Esophagus mucosa (tissue), 1 donor: ENCODE measurements at regions not wholly inside any gene's neighbourhood (a gene's known extent, or its start where the extent isn't known, plus 50 kb on each side); places are given as distances from the start of the nearest gene placed in this dataset.

ENCODE experiments used
- ATAC-seq: fragments of 200-7000 bp; cut with Tn5 transposase; one replicate; pipeline ENCODE4 v1.9.1; 2020
- donor health status: DM: yes; HTN: yes; CAD: no.

DNA sequence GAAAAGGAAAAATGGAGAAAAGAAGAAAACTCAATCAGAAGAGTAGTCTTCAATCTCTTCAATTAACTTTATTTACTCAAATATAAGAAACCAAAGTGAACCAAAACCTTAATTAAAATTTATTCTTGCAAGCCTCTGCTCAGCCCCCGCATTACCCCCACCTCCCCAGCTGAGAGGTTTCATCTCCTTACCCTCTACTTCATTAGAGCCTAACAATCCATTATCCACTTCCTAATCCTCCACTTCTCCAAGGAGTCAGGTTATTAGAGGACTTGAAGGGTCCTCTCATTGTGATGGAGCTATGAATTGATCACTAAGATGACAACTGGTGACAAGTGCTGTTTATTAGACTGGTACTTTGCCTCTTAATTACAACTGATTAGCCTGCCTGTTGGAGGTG, 956.5 kb downstream of the TFAP2A start:
- no peak for ATAC-seq

DNA sequence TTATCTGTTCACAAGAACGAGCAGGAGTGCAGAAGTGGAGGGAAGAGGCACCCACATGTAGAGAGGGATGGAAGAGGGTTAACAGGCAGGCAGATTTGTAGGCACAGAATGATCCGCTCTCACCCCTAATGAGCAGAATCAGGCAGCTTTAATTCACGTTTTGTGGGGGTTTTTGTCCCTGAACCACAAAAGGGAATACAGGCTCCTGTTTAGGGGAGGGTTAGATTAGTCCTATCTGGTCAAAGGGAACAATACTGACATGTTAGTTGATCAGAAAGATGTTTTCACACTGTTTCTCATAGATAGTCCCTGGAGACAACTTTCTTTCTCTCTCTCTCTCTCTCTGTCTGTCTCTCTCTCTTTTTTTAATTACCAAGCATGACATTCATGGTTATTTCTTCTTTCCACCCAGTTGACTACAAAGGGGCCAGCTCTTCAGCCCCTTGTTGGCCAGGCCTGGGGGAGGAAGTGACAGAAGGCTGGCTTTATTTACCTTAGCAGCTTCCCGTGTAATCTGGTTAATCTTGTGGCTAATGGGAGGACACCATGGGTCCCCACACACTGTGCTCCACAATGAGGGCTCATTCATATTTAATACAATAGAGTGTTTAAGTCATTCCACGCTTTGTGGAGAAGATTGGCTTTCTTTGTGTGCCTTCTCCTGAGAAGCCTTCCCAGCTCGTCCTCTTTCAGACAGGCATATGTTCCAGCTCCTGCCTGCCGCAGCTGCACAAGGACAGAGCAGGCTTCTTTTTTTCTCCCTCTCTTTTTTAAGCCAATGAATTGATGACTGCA, 958.8 kb downstream of the TFAP2A start:
- ATAC-seq: no peak

DNA sequence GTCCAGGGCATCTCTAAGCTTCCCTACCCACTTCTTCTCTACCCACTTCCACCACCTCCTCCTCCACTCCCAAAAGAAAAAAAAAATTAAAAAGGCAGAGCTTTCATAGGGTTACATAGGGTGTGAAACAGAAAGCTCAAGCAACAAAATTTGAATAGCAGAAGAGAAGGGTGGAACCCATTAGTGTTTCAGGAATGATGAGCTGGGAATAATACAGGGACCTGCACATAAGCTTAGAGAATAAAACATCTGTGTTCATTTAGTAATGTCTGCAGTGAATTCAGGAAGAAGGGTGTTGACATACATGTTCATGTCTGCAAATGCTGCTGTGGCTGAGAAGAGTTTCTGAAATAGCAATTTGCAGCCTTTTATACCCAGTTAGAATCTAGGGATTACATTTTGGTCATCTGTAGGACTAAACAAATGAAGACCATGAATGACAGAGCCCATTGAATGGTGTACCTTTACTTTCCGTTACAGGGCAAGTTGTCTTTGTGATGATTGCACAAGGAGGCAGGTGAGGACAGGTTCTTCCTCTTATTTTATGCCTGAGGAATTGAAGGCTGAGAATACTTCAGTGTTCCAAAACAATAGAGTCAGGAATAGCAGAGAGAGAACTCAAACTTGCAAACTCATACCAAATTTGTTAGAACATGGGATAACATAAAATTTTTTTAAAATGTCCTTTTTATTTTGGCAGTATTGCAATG, 975.1 kb downstream of the TFAP2A start:
- peak; percentile 26 for ATAC-seq

DNA sequence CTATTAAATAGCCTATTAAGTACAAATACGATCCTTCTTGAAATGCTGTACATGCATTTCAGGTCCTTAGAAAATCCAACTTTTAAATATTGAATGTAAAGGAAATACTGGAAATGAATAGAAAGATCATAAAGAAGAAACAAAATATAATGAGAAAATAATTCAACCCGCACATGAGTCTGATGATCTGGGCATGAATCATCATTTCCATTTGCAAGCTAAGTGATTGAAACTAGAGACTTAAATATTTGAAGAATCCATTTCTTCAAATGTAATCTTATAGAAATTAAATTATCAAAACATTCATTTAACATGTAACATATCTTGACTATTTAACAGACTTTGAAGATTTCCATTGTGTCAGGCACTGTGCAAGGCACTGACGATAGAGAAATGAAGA, 977.0 kb downstream of the TFAP2A start:
- ATAC-seq: no peak

DNA sequence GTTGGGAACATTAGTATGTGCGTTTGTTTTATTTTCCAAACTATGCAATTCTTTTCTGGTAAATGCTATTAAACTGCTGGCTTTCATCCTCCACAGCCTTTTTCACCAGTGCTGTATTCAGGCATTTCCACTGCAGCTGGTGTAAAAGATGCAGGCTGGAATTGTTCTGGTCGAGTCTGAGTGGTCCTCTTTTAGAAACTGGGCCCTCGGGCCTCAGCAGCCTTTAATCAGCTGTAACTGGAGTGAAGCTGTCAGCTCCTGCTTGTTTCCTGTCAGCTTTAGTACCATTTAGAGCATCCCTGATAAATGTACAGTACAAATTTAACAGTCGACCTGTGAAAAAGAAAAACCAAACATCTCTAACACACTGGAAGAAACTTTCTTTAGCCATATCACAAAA, 979.6 kb downstream of the TFAP2A start:
- no peak for ATAC-seq

DNA sequence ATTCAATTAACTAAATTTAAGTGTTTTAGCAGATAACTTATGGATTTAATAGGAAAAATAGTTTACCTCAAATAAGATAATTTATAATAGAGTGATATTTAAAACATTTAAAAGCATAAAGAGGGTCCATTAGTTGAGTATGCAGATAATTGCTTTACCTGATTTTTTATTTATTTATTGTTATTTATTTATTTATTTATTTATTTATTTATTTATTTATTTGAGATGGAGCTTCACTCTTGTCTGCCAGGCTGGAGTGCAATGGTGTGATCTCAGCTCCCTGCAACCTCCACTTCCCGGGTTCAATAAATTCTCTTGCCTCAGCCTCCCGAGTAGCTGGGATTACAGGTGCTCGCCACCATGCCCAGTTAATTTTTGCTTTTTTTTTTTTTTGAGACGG, 982.9 kb downstream of the TFAP2A start:
- no peak for ATAC-seq

DNA sequence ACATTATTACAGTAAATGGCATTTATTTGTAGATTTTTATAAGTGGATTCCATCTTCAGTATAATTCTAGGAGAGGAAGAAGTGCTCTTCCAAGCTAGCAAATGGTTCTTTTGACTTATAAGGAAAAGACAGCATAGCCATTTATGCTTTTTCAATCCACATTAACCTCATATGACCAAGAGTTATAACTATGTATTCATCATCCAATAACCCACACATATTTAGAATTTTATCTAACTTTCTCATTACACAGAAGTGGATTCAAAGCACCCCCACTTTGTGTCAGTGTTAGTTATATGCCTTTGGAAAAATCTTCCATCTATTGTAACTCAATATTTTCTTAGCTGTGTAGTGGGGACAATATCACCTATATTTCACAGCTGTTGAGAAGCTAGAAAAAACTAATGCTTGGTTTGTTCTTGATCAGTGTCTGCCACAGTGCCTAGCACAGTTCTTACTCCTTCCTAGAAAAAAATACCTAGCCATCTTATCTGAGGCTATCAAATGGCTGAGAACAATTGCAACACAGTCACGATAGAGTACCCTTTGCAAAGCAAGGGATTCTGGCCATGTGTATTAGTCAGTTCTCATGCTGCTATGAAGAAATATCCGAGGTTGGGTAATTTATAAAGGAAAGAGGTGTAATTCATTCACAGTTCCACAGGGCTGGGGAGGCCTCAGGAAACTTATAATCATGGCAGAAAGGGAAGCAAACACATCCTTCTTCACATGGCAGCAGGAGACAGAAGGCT, 986.3 kb downstream of the TFAP2A start:
- no peak for ATAC-seq

DNA sequence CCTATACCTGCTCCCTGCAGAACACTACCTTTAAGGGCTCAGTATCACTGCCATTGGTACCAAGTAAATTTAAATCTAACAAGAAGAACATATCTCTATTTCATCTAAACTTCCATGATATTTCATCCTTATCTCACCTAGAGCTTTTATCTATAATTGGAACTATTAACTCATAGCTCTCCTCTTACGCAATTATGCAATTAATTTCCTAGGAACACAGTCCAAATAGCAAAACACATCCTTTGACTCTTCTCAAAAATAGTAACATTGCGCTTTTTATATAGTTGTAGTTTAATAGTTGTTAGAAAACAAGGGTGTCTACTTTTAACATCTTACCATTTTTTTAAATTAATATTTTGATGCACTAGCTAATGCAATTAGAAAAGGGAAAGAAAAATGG, 986.8 kb upstream of the SLC35B3 start:
- no peak for ATAC-seq

DNA sequence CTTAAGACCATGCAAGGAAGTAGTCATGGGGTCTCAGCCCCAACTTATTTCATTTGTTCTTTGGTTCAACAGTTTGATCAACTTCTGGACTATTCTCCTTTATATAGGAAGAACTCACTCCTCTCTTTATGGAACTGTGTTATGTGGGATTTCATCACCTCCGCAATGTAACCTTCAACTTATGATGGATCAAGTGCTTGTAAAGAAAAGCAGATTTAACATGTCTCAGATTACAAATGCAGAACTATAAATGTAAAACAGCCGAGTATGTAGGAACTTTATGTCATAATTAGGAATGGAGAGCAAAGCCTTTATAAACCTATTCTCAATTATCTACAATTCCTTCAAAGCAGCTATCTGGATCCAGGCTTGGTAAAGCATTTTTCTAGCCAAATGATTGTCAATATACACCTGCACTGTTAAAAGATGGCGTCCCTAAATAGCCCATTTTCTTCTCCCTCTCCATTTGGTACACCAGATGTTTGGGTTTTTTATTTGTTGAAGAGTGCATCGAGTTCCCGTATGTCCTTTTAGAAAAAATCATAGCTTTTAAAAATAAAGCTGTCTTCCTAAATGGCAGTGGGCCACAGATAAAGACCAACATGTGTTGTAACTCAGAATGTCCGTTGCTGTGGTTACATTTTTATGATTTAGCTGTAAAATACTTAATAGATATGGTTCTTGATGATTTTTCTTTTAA, 985.1 kb upstream of the SLC35B3 start:
- no peak for ATAC-seq

DNA sequence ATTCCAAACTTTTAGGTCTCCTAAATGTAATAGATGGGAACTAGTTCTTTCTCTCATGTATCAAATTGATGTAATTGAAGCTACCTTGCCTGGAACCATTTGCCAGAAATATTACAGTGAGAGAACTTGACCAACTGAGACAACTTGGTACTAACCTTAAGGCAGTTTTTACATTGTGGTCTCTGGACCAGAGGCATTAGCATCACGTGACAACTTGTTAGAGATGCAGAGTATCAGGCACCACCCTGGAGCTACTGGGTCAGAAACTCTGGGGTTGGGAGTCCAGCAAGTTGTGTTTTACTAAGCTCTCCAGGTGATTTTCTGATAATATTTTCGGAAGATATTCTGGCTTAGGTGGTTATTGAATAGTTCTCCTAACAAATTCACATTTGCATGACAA, 982.1 kb upstream of the SLC35B3 start:
- ATAC-seq: no peak

DNA sequence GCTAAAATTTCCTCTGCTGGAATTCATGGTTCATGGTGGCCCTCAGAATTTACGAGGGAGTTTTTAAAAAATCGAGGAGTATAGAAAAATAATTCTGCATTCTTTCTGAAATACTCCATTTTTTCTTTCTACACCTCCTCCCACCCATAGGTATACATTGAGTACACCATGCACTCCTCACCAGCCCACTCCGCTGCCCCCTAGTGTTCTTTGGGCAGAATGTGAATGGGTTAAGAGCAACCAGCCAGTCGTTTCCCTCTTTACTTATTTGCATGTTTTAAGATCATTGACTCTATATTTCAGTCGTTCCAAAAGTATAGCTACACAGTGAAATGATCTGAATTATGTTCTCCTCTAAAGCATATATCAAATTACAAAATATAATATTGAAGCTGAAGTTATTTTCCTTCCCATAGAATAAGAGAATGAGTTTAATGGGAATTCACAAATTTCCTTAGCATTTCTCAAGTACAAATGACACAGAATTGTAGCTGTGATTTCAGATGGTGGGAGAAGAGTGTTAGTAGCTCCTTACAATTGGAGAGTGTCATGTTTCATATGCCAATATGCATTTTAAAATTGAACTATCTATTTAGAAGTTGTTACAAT, 977.7 kb upstream of the SLC35B3 start:
- no peak for ATAC-seq

DNA sequence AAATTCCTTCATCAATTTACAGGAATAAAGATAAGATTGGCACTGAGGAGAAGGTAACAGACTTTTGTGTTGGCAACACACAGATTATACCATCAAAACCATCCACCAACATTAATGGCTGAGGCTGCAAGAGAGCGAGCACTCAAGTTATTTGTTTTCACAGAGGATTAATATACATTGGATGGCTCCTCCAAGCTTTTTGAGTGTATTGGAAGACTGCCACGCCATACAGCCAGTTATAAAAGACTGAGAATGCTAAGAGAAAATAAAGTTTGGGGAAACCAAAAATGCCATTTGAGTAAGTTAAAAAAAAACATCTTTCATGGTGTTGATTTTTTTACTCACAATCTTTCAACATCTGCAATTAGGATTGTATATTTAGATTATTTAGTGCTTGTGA, 973.8 kb upstream of the SLC35B3 start:
- ATAC-seq: no peak

DNA sequence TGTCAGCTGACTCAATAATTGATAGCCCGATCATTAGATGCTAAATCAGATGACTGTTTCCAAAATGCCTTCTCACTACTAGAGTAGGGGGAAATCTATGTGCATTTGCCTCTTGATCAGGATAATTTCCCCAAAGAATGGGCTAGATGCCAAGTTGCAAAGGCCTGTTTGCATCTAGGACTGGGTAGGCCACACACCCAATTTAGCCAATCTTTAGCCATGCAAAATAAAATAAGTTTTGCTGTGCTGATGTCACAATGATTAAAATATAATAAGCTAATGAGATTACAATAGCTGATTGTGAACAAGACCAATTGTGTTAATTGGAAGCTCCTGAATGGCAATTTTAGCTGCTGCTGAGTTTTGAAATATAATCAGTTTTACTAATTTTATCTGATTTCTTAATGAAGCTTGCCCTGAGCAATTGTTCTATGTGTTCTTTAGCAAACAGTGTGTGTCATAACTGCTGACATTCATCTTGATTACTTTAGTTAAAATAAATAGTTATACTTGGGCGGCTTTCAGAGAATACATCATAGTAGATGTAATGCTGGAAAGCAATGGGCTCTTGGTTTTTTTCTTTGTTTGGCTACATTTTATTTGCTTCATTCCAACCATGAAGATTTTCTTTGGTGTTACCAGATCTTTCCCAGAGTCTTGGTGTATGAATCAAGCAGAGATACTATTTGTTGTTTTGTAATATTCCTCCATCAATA, 973.2 kb upstream of the SLC35B3 start:
- no peak for ATAC-seq

DNA sequence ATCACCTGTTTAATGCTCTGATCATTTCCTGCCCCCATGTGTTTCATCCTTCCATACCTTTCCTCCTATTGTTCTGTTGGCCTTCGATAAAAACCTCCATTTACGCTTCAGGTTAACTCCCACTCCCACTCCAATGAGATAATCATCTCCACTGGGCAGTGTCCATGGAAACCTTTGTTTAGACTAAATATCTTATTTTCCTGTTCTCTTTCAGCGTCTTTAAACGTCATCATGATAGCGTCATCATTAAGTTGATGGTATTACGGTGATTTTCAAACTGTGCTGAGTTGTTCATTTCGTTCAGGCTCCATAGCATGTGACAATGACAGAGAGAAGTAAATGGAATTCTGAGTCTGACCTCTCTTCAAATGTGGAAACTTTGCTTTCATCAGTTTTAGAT, 970.5 kb upstream of the SLC35B3 start:
- ATAC-seq: no peak

DNA sequence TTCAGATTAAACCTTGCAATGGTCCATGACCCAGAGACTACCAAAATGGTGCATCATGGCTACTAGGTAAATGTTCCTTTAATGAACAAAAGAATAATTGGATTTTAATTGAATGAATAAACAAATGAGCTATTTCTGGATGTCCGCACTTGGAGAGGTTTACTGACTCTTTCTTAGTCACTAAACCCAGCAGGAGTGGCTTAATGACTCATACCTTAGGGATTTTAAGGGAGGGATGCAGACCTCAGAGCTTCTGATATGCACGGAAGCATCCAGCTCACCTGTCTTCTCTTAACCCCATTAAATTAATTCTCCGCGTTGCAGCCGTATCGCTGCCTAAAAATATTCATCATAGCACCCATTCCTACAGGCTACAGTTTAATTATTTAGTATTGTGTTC, 970.0 kb upstream of the SLC35B3 start:
- ATAC-seq: peak; percentile 98

DNA sequence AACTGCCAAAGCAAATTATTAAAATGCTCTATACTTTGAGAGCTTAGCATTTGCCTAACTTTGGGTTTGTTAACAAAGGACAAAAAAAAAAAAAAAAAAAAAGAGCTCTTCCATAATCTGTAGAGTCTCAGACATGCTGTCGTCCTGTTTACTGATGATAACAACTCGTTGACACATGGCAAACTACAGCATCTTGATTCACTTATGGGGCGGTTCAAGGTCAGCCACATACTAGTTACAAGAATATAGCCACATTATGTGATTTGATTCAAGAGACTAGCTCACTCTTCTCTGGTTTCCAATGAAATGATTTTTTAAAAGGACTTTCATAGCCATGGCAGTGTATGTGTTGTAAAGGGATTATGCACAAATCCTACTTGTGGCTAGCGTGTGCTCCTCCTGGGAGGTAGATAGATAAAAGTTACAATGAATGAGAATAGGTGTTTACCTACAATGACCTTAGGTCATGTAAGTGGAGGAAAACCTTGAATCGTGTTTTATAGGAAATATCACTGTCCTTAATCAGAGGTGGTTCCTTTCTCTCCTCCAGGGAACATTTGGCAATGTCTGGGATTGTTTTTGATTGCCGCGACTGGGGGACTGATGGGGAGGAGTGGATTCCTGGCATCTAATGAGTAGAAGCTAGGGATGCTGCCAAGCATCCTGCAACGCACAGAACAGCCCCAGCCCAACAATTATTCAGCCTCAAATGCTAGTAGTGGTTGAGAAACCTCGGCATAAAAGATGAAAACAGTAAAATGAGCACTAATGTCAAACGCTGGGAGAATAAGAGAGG, 969.2 kb upstream of the SLC35B3 start:
- ATAC-seq: no peak

DNA sequence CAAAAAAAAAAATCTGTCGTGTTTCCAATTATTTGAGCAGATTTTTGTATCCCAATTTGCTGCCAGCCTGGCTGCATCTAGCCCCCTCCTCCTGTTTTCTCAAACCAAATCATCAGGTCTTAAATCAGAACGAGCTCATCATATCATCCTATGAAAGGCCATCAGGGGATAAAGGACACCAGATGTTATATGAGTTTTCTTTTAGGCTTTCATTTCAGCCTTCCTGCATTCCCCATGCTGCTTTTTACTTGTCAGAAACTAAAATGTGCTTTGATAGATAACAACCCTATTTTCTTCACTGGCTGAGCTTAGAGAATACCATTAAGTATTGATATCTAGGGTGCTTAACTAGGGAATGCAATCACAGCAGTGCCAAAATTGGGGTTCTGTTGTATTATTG, 968.4 kb upstream of the SLC35B3 start:
- ATAC-seq: no peak

DNA sequence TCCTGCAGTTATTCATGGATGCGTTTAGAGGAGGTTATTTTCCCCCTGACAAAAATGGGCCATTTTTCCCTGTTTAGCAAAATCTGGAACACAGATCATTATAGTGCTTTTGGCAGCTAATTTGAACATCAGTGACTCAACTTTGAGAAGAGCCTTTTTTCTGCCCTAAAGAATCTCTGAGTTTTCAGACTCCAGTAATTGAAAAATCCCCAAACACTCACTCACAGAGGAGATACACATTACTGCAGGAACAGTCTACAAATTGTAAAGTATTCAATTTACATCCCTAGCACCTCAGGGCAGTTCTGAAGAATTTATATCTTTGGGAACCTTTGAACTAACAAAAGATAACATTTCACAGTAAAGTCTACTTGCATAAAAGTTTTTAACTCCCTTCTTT, 966.6 kb upstream of the SLC35B3 start:
- ATAC-seq: no peak

DNA sequence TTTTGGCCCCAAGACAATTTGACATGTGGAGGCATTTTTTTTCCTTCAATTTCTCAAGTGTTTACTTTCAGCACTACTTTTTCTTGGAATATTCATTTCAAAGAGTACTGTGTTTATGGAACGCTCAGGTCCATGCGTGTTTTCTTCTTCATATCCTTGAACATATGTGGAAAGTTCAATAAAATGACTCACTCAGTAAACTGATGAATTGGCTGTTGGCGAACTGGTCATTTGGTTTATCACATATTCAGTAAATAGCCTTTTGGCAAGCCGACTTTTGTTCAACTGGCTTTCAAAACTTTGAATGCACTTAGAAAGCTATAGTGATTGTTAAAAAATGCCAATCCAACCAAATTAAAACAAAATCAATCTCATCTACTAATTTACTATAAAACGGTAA, 964.6 kb upstream of the SLC35B3 start:
- ATAC-seq: no peak

DNA sequence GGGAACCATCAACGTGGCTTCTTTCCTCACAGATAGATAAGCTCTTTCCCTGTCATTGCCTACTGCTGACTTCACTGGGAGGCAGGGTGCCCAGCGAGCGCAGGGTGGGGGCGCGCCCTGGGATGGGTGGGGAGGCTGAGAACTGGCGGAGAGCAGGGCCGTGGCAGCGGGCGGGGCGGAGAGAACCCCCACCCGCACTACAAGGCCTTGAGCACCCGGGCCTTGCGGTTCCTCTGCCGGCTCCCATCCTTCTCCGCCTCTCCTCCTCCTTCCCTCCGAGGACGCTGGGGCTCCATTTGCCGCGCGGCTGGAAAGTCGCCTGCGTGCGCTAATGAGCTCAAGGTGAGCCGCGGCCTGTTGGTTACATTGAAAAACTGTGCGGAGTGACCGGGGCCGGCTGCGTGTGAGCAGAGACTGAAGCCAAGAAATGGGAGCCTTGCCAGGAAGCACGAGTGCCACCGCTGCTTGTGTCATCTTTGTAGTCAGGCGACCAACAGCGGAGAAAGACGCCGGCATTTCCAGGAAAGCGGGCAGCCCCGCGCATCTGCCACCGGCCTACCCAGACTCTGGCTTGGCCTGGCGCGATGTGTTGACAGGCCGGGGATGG, 963.5 kb upstream of the SLC35B3 start:
- ATAC-seq: no peak
